ENCODE measurements at regions not wholly inside any gene's neighbourhood (a gene's known extent, or its start where the extent isn't known, plus 50 kb on each side); places are given as distances from the start of the nearest gene placed in this dataset.
"Not testable (repeated sequence)": the region's sequence is repeated elsewhere in the genome, so short reads cannot be mapped to it uniquely, and the experiment has no call there.

DNA sequence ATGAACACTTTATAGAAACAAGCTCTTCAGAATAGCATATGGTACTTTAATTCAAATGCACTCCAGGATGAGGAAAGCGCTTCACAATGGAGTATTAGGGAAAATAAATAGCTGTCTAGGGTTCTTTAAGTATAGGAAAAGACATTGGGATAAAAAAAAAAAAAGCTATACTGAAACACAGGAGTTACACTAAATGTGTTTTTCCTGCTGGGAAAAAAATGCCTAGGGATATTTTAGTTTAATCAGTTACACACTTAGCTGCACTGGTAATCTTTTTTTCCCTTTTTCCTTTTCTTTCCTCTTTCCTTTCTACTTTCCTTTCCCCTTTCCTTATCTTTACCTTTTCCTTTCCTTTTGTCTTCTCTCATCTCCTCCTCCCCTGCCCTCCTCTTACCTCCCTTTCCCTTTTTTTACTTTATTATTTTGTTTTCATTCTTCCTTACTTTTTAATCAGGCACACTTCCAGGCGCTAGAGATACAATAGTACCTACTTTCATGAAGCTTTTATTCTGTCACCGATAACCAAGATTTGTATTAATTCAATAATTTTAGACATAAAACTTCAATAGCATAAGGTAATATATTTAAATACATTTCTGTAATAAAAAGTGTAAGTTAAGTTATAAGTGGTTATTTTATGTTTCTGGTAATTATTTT, 758.7 kb downstream of the CDH18 start:
- DNase-seq (no peak), ATAC-seq (no peak)
- Mint-ChIP-seq H3K4me1 (ENCODE audit: low read depth) (no peaks in the 10 kb centered on the region), H3K27me3 (ENCODE audit: low read depth) (no peaks in the 10 kb centered on the region), H3K36me3 (ENCODE audit: low read depth) (no peaks in the 10 kb centered on the region), H3K4me3 (no peak overlapping the region), H3K9me3 (ENCODE audit: insufficient read depth) (peaks cover 7% of the 10 kb centered on the region), H3K27ac (no peak overlapping the region)
- CTCF ChIA-PET = no interaction called here
- POLR2A ChIA-PET = no interaction called here

DNA sequence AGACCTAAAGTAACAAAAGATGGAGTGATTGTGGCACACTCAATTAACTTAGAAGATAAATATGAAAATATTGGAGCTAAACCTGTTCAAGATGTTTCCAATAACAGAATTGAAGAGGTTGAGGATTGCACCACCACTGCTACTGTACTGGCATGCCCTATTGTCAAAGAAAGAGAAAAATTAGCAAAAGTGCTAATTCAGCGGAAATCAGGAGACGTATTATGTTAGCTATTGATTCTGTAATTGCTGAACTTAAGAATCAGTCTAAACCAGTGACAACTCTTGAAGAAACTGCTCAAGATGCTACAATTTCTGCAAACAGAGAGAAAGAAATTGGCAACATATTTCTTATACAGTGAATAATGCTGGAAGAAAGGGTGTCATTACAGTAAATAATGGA, 754.4 kb downstream of the CDH18 start:
- ChIA-PET POLR2A (no interaction called here), CTCF (no interaction called here)
- Mint-ChIP-seq H3K9me3 (ENCODE audit: insufficient read depth) (peaks cover 6% of the 10 kb centered on the region), H3K27ac (no peak overlapping the region), H3K4me3 (no peak overlapping the region), H3K27me3 (ENCODE audit: low read depth) (no peaks in the 10 kb centered on the region), H3K4me1 (ENCODE audit: low read depth) (no peaks in the 10 kb centered on the region), H3K36me3 (ENCODE audit: low read depth) (no peaks in the 10 kb centered on the region)
- DNase-seq = no peak
- ATAC-seq = no peak

DNA sequence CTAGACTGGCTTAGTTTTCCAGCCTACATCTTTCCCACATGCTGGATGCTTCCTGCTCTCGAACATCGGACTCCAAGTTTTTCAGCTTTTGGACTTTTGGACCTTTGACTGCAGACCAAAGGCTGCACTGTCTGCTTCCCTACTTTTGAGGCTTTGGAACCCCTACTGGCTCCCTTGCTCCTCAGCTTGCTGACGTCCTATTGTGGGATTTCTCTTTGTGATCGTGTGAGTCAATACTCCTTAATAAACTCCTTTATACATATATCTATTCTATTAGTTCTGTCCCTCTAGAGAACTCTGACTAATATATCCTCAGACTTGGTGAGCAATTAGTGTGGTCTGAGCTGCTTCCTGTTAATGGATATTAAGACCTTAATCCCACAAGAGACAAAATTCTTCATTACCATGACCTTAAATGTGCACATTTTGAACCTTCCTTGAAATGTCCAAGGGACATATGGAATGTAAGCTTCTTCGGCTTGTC, 752.9 kb downstream of the CDH18 start:
- CTCF ChIA-PET = no interaction called here
- Mint-ChIP-seq H3K9me3 (ENCODE audit: insufficient read depth) (peaks cover 4% of the 10 kb centered on the region), H3K4me1 (ENCODE audit: low read depth) (no peaks in the 10 kb centered on the region), H3K36me3 (ENCODE audit: low read depth) (no peaks in the 10 kb centered on the region), H3K27ac (no peak overlapping the region), H3K27me3 (ENCODE audit: low read depth) (no peaks in the 10 kb centered on the region), H3K4me3 (no peak overlapping the region)
- ATAC-seq (no peak), DNase-seq (no peak)
- POLR2A ChIA-PET = no interaction called here

DNA sequence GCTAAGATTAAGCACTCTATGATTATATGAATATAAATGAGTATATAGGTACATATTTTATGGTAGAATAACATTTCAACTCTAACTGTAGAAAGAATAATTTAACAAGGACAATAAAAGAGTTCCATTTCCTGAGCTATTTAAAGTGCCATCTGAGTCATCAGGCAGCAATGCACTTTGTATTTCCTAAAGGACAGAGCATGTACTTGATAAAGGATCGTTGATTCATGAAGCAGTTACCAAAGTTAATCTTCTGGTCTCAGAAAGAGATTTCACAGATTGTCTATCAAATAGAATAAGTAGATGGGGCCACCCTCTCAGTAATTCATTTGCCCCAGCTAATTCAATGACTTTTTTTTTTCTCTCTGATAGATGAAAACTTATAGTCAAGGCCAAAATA, 747.8 kb downstream of the CDH18 start:
- Mint-ChIP-seq H3K9me3 (ENCODE audit: insufficient read depth) (peaks cover 4% of the 10 kb centered on the region), H3K36me3 (ENCODE audit: low read depth) (no peaks in the 10 kb centered on the region), H3K27me3 (ENCODE audit: low read depth) (no peaks in the 10 kb centered on the region), H3K4me1 (ENCODE audit: low read depth) (no peaks in the 10 kb centered on the region), H3K4me3 (no peak overlapping the region), H3K27ac (no peak overlapping the region)
- ChIA-PET CTCF (no interaction called here), POLR2A (no interaction called here)
- DNase-seq (no peak), ATAC-seq (no peak)

DNA sequence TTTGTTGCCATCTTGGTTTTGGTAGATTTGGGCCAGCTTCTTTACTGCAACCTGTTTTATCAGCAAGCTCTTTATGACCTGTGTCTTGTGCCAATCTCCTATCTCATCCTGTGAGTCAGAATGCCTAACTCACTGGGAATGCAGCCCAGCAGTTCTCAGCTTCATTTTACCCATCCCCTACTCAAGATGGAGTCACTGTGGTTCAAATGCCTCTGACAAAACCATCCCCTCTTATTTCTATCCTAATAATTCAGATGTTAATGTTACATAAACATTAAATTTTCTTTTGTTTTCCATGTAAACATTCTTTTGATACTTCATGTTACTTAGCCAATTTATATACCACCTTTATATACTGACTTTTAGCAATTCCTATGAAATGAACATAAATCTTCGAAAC, 746.3 kb downstream of the CDH18 start:
- no peaks in the 10 kb centered on the region for H3K27me3 Mint-ChIP-seq (ENCODE audit: low read depth)
- H3K4me1 Mint-ChIP-seq (ENCODE audit: low read depth) = no peaks in the 10 kb centered on the region
- H3K4me3 Mint-ChIP-seq = no peak overlapping the region
- H3K36me3 Mint-ChIP-seq (ENCODE audit: low read depth) = no peaks in the 10 kb centered on the region
- DNase-seq = no peak
- H3K9me3 Mint-ChIP-seq (ENCODE audit: insufficient read depth) = peaks cover 9% of the 10 kb centered on the region
- no peak overlapping the region for H3K27ac Mint-ChIP-seq
- ChIA-PET CTCF (no interaction called here), POLR2A (no interaction called here)
- no peak for ATAC-seq

DNA sequence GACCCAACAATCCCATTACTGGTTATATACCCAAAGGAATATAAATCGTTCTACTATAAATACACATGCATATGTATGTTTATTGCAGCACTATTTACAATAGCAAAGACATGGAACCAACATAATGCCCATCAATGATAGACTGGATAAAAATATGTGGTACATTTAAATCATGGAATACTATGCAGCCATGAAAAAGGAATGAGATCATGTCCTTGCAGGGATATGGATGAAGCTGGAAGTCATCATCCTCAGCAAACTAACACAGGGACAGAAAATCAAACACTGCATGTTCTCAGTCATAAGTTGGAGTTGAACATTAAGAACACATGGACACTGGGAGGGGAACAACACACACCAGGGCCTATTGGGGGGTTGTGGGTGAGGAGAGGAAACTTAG, 741.8 kb downstream of the CDH18 start:
- DNase-seq; ATAC-seq; CTCF ChIA-PET; POLR2A ChIA-PET; H3K36me3 Mint-ChIP-seq (ENCODE audit: low read depth); H3K27me3 Mint-ChIP-seq (ENCODE audit: low read depth); H3K4me3 Mint-ChIP-seq; H3K27ac Mint-ChIP-seq; H3K4me1 Mint-ChIP-seq (ENCODE audit: low read depth): not testable (repeated sequence)
- H3K9me3 Mint-ChIP-seq (ENCODE audit: insufficient read depth) = peaks cover 13% of the 10 kb centered on the region

DNA sequence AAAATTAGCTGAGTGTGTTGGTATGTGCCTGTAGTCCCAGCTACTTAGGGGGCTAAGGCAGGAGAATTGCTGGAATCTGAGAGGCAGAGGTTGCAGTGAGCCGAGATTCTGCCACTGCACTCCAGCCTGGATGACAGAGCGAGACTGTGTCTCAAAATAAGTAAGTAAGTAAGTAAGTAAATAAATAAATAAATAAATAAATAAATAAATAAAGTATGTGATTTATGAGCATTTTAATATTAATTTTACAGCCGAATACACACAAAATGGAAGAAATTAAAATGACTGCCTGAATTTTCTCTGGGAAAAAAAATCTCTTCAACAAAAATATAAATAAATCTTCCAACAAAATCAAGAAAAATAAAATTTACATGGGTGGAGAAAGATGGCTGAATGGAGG, 740.7 kb downstream of the CDH18 start:
- ChIA-PET CTCF (no interaction called here), POLR2A (no interaction called here)
- no peak for DNase-seq
- Mint-ChIP-seq H3K27me3 (ENCODE audit: low read depth) (no peaks in the 10 kb centered on the region), H3K36me3 (ENCODE audit: low read depth) (no peaks in the 10 kb centered on the region), H3K9me3 (ENCODE audit: insufficient read depth) (peaks cover 16% of the 10 kb centered on the region), H3K4me3 (no peak overlapping the region), H3K27ac (no peak overlapping the region), H3K4me1 (ENCODE audit: low read depth) (no peaks in the 10 kb centered on the region)
- ATAC-seq = no peak

DNA sequence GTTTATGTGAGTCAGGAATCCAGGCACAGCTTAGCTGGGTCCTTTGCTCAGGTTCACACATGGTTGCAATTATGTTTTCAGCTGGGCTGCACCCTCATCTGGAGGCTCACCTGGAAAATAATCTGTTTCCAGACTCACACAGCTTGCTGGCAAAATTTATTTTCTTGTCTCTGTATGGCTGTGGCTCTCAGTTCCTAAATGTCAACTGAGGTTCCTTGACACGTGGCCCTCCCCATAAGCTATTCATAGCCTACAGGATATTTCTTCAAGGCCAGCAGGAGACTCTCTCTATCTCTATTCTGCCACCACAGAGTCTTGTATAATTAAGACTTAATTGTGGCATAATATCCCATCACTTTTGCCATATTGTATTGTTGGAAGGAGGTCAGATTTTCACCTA, 732.0 kb downstream of the CDH18 start:
- H3K4me3 Mint-ChIP-seq = no peak overlapping the region
- ATAC-seq (no peak), DNase-seq (no peak)
- ChIA-PET POLR2A (no interaction called here), CTCF (no interaction called here)
- H3K9me3 Mint-ChIP-seq (ENCODE audit: insufficient read depth) = peaks cover 23% of the 10 kb centered on the region
- H3K36me3 Mint-ChIP-seq (ENCODE audit: low read depth) = no peaks in the 10 kb centered on the region
- H3K4me1 Mint-ChIP-seq (ENCODE audit: low read depth) = no peaks in the 10 kb centered on the region
- H3K27ac Mint-ChIP-seq = no peak overlapping the region
- H3K27me3 Mint-ChIP-seq (ENCODE audit: low read depth) = no peaks in the 10 kb centered on the region

DNA sequence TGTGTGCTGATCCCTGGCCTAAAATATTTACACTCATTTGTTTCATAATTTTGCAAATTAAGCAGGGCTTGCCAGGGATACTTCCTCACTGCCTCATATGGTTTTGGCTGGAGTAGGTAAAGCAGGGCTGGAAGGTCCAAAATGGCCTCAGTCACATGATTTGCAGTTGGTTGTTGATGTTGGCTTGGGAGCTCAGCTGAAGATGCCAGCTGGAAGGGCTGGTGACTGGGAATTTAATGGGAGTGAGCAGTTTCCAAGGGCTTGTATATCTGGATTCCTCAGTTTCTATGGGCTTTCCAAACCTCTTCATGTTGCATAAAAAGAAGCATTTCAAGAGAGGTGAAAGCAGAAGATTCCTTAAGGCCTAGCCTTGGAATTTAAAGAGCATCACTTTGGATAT, 729.3 kb downstream of the CDH18 start:
- no peak overlapping the region for H3K4me3 Mint-ChIP-seq
- ChIA-PET CTCF (no interaction called here), POLR2A (no interaction called here)
- H3K9me3 Mint-ChIP-seq (ENCODE audit: insufficient read depth) = peaks cover 24% of the 10 kb centered on the region
- no peak overlapping the region for H3K27ac Mint-ChIP-seq
- no peaks in the 10 kb centered on the region for H3K4me1 Mint-ChIP-seq (ENCODE audit: low read depth)
- no peaks in the 10 kb centered on the region for H3K27me3 Mint-ChIP-seq (ENCODE audit: low read depth)
- DNase-seq = no peak
- no peak for ATAC-seq
- no peaks in the 10 kb centered on the region for H3K36me3 Mint-ChIP-seq (ENCODE audit: low read depth)

DNA sequence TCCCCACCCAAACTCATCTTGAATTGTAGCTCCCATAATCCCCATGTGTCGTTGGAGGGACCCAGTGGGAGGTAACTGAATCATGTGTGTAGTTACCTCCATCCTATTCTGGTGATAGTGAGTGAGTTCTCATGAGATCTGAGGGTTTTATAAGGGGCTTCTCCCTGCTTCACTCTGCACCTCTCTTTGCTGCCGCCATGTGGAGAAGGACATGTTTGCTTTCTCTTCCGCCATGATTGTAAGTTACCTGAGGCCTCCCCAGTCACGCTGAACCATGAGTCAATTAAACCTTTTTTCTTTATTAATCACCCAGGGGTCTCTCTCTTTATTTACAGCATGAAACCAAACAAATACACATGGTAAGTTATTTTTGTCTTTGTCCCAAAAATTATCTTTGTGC, 726.1 kb downstream of the CDH18 start:
- Mint-ChIP-seq H3K4me1 (ENCODE audit: low read depth) (no peaks in the 10 kb centered on the region), H3K27me3 (ENCODE audit: low read depth) (no peaks in the 10 kb centered on the region), H3K9me3 (ENCODE audit: insufficient read depth) (peaks cover 22% of the 10 kb centered on the region), H3K36me3 (ENCODE audit: low read depth) (no peaks in the 10 kb centered on the region), H3K4me3 (no peak overlapping the region), H3K27ac (no peak overlapping the region)
- ChIA-PET POLR2A (no interaction called here), CTCF (no interaction called here)
- DNase-seq (no peak), ATAC-seq (no peak)

DNA sequence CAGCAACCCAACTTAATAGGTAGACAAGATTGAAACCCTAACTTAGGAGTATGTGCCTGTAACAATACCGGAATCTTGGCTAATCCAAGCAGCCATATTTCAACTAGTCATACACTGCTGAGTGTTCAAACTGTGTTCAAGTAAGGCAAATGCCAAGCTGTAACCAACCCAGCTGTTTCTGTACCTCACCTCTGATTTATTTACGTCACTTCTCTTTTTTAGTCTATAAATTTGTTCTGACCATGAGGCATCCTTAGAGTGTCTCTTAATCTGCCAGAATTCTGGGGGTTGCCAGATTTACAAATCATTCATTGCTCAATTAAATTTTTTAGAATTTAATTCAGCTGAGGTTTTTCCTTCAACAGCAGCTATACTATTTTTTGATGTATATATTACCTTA, 723.2 kb downstream of the CDH18 start:
- POLR2A ChIA-PET = no interaction called here
- Mint-ChIP-seq H3K4me3 (no peak overlapping the region), H3K27ac (no peak overlapping the region), H3K36me3 (ENCODE audit: low read depth) (no peaks in the 10 kb centered on the region), H3K9me3 (ENCODE audit: insufficient read depth) (peaks cover 16% of the 10 kb centered on the region), H3K4me1 (ENCODE audit: low read depth) (no peaks in the 10 kb centered on the region), H3K27me3 (ENCODE audit: low read depth) (no peaks in the 10 kb centered on the region)
- DNase-seq (no peak), ATAC-seq (no peak)
- CTCF ChIA-PET = no interaction called here

DNA sequence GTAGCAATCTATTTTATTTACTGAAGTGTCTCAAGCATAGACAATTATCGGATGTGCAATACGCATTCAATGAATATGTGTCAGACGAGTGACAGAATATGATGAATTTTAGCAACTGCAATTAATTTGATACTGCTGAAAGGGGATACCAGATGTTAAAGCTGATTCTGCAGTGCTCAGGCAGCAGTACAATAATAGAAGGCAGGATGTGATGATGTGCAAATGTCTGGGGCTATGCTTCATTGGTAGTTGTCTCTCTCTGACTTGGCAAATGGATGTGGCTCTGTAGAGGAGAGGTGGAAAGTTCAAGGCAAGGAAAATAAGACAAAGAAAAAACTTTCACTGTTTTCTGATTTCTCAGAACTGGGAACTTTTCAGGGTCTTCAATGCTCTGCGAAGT, 721.2 kb downstream of the CDH18 start:
- no peak overlapping the region for H3K4me3 Mint-ChIP-seq
- ATAC-seq (no peak), DNase-seq (no peak)
- no peaks in the 10 kb centered on the region for H3K4me1 Mint-ChIP-seq (ENCODE audit: low read depth)
- POLR2A ChIA-PET = no interaction called here
- H3K36me3 Mint-ChIP-seq (ENCODE audit: low read depth) = no peaks in the 10 kb centered on the region
- H3K27ac Mint-ChIP-seq = no peak overlapping the region
- CTCF ChIA-PET = no interaction called here
- H3K27me3 Mint-ChIP-seq (ENCODE audit: low read depth) = no peaks in the 10 kb centered on the region
- peaks cover 8% of the 10 kb centered on the region for H3K9me3 Mint-ChIP-seq (ENCODE audit: insufficient read depth)

DNA sequence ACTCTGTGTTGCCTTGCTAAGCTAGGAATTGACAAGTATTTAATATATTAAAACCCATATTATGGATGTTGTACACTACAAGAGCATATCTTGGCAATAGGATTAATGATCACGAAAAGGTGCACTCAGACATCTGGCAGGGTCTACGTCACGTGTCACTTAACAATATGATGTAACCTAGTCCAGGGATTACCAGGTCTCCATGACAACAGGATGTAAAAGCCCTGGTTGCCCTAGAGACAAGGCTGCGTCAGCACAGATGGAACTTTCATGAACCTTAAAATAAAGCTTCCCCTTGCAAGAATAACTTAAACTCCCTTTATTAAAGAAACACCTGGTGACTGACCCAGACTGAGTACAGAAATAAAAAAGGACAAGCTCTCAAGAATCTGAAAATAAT, 717.8 kb downstream of the CDH18 start:
- no peak for ATAC-seq
- no peak overlapping the region for H3K4me3 Mint-ChIP-seq
- CTCF ChIA-PET = no interaction called here
- H3K27ac Mint-ChIP-seq = no peak overlapping the region
- POLR2A ChIA-PET = no interaction called here
- H3K27me3 Mint-ChIP-seq (ENCODE audit: low read depth) = no peaks in the 10 kb centered on the region
- no peaks in the 10 kb centered on the region for H3K36me3 Mint-ChIP-seq (ENCODE audit: low read depth)
- H3K4me1 Mint-ChIP-seq (ENCODE audit: low read depth) = no peaks in the 10 kb centered on the region
- peaks cover 7% of the 10 kb centered on the region for H3K9me3 Mint-ChIP-seq (ENCODE audit: insufficient read depth)
- no peak for DNase-seq

Data from activated CD8-positive, alpha-beta T cell treated with anti-CD3 and anti-CD28 coated beads, Interleukin-2, amount 10 ng/mL, durations not matched to agents 7 days and 5 days (primary cell).